Adipocyte (in vitro differentiated cells): ENCODE measurements at regions not wholly inside any gene's neighbourhood (a gene's known extent, or its start where the extent isn't known, plus 50 kb on each side); places are given as distances from the start of the nearest gene placed in this dataset.
A peak's percentile ranks its signal among the peaks of the same experiment; 100 is the strongest.

Experiments
- DNase-seq: peaks from one replicate; pipeline ENCODE4 v3.0.0-alpha.2; 2015; ENCODE audit warnings: low read depth
- H3K27me3 ChIP-seq: replicated peaks from 2 replicates; pipeline ENCODE4 v1.7.0; 2013; ENCODE audit warnings: mild to moderate bottlenecking, low read length, moderate library complexity; ENCODE audit not compliant: control insufficient read depth, insufficient read depth
- H3K36me3 ChIP-seq: 2 replicates; pipeline ENCODE4 v1.7.0; 2013; ENCODE audit warnings: low read length, mild to moderate bottlenecking, moderate library complexity; ENCODE audit not compliant: control insufficient read depth, insufficient read depth, severe bottlenecking
- H3K4me1 ChIP-seq: 2 replicates; pipeline ENCODE4 v1.7.0; 2013; ENCODE audit warnings: mild to moderate bottlenecking, low read length, moderate library complexity; ENCODE audit not compliant: control insufficient read depth, insufficient read depth
- H3K4me3 ChIP-seq: 2 replicates; pipeline ENCODE4 v1.7.0; 2013; ENCODE audit warnings: mild to moderate bottlenecking, low read length, moderate library complexity
- H3K9ac ChIP-seq: 2 replicates; pipeline ENCODE4 v1.7.0; 2013; ENCODE audit warnings: mild to moderate bottlenecking, low read length, moderate library complexity
- H3K9me3 ChIP-seq: 2 replicates; pipeline ENCODE4 v1.7.0; 2013; ENCODE audit warnings: mild to moderate bottlenecking, low read length, moderate library complexity; ENCODE audit not compliant: control insufficient read depth

GRCh38 chr6:88380083-88380482, 213.9 kb upstream of the CNR1 start:
- Histone ChIP-seq H3K4me1 (peaks cover 31% of the 10 kb centered on the region), H3K4me3 (no peak overlapping the region), H3K9ac (no peak overlapping the region), H3K9me3 (peaks cover 7% of the 10 kb centered on the region), H3K36me3 (no peaks in the 10 kb centered on the region), H3K27me3 (peaks cover 38% of the 10 kb centered on the region)
- peak; percentile 64 for DNase-seq

GRCh38 chr6:88378639-88379038, 212.5 kb upstream of the CNR1 start:
- no peak overlapping the region for H3K4me3 ChIP-seq
- peaks cover 31% of the 10 kb centered on the region for H3K4me1 ChIP-seq
- no peak for DNase-seq
- H3K9me3 ChIP-seq: peaks cover 2% of the 10 kb centered on the region
- H3K9ac ChIP-seq: no peak overlapping the region
- no peaks in the 10 kb centered on the region for H3K36me3 ChIP-seq
- H3K27me3 ChIP-seq: peaks cover 32% of the 10 kb centered on the region

- peaks cover 32% of the 10 kb centered on the region for H3K27me3 ChIP-seq
- no peak overlapping the region for H3K4me3 ChIP-seq
- no peaks in the 10 kb centered on the region for H3K36me3 ChIP-seq
- H3K4me1 ChIP-seq: peaks cover 31% of the 10 kb centered on the region
- no peak for DNase-seq
- no peaks in the 10 kb centered on the region for H3K9me3 ChIP-seq
- H3K9ac ChIP-seq: no peak overlapping the region
Measured at GRCh38 chr6:88377976-88378568, 211.9 kb upstream of the CNR1 start.

DNA sequence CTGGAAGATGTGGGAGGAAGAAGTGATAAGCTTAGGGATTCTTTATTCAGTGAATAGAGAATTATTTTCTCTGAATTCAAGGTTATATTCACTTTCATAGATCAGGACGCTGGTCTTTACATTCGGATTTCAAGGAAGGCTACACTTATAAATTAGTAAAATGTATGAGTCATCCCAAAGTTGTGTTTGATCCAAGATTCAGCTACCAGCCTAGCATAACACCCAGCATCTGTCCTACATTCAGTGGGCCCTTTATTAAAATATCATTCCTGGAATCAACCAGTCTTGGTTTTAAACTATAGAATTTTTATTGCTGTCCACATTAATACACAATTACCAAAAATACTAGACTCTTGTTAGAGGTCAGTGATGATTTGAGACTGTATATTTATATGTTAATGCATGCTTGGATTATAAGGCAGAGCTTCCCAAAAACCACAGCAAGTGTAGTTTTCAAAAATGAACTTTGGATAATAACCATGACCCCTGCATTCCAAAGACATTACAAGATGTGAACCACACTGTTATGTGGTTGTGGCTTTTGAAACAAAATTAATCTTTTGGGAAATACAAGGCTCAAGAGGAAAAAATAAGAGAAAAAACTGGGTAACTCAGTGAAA, 210.7 kb upstream of the CNR1 start:
- Histone ChIP-seq H3K4me3 (no peak overlapping the region), H3K9ac (no peak overlapping the region), H3K36me3 (no peaks in the 10 kb centered on the region), H3K9me3 (no peaks in the 10 kb centered on the region), H3K27me3 (peaks cover 36% of the 10 kb centered on the region), H3K4me1 (peaks cover 31% of the 10 kb centered on the region)
- DNase-seq: peak; percentile 62

- Histone ChIP-seq H3K9ac (no peak overlapping the region), H3K9me3 (no peaks in the 10 kb centered on the region), H3K4me3 (no peak overlapping the region), H3K27me3 (peaks cover 42% of the 10 kb centered on the region), H3K4me1 (peaks cover 31% of the 10 kb centered on the region), H3K36me3 (no peaks in the 10 kb centered on the region)
- no peak for DNase-seq
Measured at GRCh38 chr6:88376197-88376596, 210.1 kb upstream of the CNR1 start.

DNA sequence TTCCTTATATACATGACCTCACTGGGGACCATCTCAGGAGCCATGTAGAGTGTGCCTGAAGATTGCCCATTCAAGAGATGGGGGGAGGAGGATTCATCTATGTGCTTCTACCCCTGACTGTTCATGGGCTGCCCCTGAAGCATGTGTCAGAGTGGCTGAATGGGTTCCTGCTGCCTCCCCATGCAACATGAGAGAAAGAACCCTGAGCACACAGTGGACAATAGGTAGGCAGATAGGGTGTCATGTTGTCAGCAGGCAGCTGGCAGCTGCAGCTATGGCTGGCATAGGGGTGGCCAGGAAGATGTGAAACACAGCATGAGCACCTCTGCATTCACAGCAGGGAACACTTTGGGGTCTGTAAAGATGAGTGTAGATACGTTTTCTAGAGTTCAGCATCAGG, 208.4 kb upstream of the CNR1 start:
- peaks cover 16% of the 10 kb centered on the region for H3K4me1 ChIP-seq
- H3K4me3 ChIP-seq: no peak overlapping the region
- peaks cover 51% of the 10 kb centered on the region for H3K27me3 ChIP-seq
- no peaks in the 10 kb centered on the region for H3K36me3 ChIP-seq
- DNase-seq: no peak
- no peaks in the 10 kb centered on the region for H3K9me3 ChIP-seq
- H3K9ac ChIP-seq: no peak overlapping the region

GRCh38 chr6:88371480-88371879, 205.3 kb upstream of the CNR1 start:
- H3K9ac ChIP-seq: no peak overlapping the region
- no peak for DNase-seq
- peaks cover 25% of the 10 kb centered on the region for H3K4me1 ChIP-seq
- no peaks in the 10 kb centered on the region for H3K9me3 ChIP-seq
- no peak overlapping the region for H3K4me3 ChIP-seq
- H3K27me3 ChIP-seq: peaks cover 44% of the 10 kb centered on the region
- H3K36me3 ChIP-seq: no peaks in the 10 kb centered on the region

GRCh38 chr6:88370127-88370710, 204.1 kb upstream of the CNR1 start:
- Histone ChIP-seq H3K4me3 (no peak overlapping the region), H3K4me1 (peaks cover 34% of the 10 kb centered on the region), H3K9me3 (no peaks in the 10 kb centered on the region), H3K9ac (no peak overlapping the region), H3K36me3 (no peaks in the 10 kb centered on the region), H3K27me3 (peaks cover 42% of the 10 kb centered on the region)
- DNase-seq: no peak

- H3K36me3 ChIP-seq: no peaks in the 10 kb centered on the region
- H3K4me3 ChIP-seq: no peak overlapping the region
- H3K9ac ChIP-seq: no peak overlapping the region
Measured at GRCh38 chr6:88369262-88369661, 203.1 kb upstream of the CNR1 start.

GRCh38 chr6:88368071-88368787, 202.1 kb upstream of the CNR1 start:
- H3K36me3 ChIP-seq: no peaks in the 10 kb centered on the region
- peaks cover 29% of the 10 kb centered on the region for H3K27me3 ChIP-seq
- DNase-seq: peak; percentile 64
- peaks cover 39% of the 10 kb centered on the region for H3K4me1 ChIP-seq
- H3K9ac ChIP-seq: peak overlapping the region; percentile 3
- no peaks in the 10 kb centered on the region for H3K9me3 ChIP-seq
- peak overlapping the region; percentile 7 for H3K4me3 ChIP-seq

More at GRCh38 chr6:88369262-88369661, 203.1 kb upstream of the CNR1 start:
- Histone ChIP-seq H3K4me1 (peaks cover 39% of the 10 kb centered on the region), H3K9me3 (no peaks in the 10 kb centered on the region), H3K27me3 (peaks cover 33% of the 10 kb centered on the region)
- no peak for DNase-seq

GRCh38 chr6:88367248-88367647, 201.1 kb upstream of the CNR1 start:
- H3K9me3 ChIP-seq: peaks cover 2% of the 10 kb centered on the region
- H3K27me3 ChIP-seq: peaks cover 20% of the 10 kb centered on the region
- peaks cover 39% of the 10 kb centered on the region for H3K4me1 ChIP-seq
- H3K9ac ChIP-seq: no peak overlapping the region
- H3K4me3 ChIP-seq: no peak overlapping the region
- DNase-seq: no peak
- H3K36me3 ChIP-seq: no peaks in the 10 kb centered on the region
